Smooth muscle cell (in vitro differentiated cells): ENCODE measurements at regions not wholly inside any gene's neighbourhood (a gene's known extent, or its start where the extent isn't known, plus 50 kb on each side); places are given as distances from the start of the nearest gene placed in this dataset.

Experiments used
- DNase-seq: peaks from one replicate; lab custom pipeline; 2025; ENCODE audit not compliant: unreplicated experiment; lab: John Stamatoyannopoulos, UW
- H2AFZ ChIP-seq: fragments of 200-600 bp; sonication (generic); 2 replicates; pipeline ENCODE4 v1.6.0; 2016; ENCODE audit warnings: antibody characterized with exemption, low read depth, mild to moderate bottlenecking
- H3F3A ChIP-seq: fragments of 200-600 bp; sonication (generic); 2 replicates; pipeline ENCODE4 v1.6.0; 2017; ENCODE audit warnings: antibody characterized with exemption, low read depth
- H3K27ac ChIP-seq: fragments of 200-600 bp; sonication (generic); 2 replicates; pipeline ENCODE4 v1.5.1; 2016; ENCODE audit warnings: low read depth, mild to moderate bottlenecking
- H3K27me3 ChIP-seq: fragments of 200-600 bp; sonication (generic); 2 replicates; pipeline ENCODE4 v1.6.1; 2016; ENCODE audit warnings: low read depth, mild to moderate bottlenecking
- H3K36me3 ChIP-seq: fragments of 200-600 bp; sonication (generic); 2 replicates; pipeline ENCODE4 v1.5.1; 2016; ENCODE audit warnings: low read depth
- H3K4me1 ChIP-seq: fragments of 200-600 bp; sonication (generic); 2 replicates; pipeline ENCODE4 v1.5.1; 2016; ENCODE audit warnings: low read depth
- H3K4me2 ChIP-seq: fragments of 200-600 bp; sonication (generic); 2 replicates; pipeline ENCODE4 v1.6.0; 2016; ENCODE audit warnings: mild to moderate bottlenecking
- H3K4me3 ChIP-seq: fragments of 200-600 bp; sonication (generic); 2 replicates; pipeline ENCODE4 v1.5.1; 2016; ENCODE audit warnings: mild to moderate bottlenecking
- H3K79me2 ChIP-seq: fragments of 200-600 bp; sonication (generic); 2 replicates; pipeline ENCODE4 v1.6.0; 2016; ENCODE audit warnings: low read depth, mild to moderate bottlenecking
- H3K9ac ChIP-seq: fragments of 200-600 bp; sonication (generic); 2 replicates; pipeline ENCODE4 v1.6.0; 2016; ENCODE audit warnings: low read depth
- H3K9me3 ChIP-seq: fragments of 200-600 bp; sonication (generic); replicated peaks from 2 replicates; pipeline ENCODE4 v1.5.1; 2016; ENCODE audit warnings: low read depth
- H4K20me1 ChIP-seq: fragments of 200-600 bp; sonication (generic); 2 replicates; pipeline ENCODE4 v1.6.0; 2016; ENCODE audit warnings: low read depth
- CTCF ChIP-seq: fragments of 200-600 bp; sonication (generic); IDR thresholded peaks from 2 replicates; pipeline ENCODE4 v1.5.1; 2017; ENCODE audit warnings: borderline replicate concordance, mild to moderate bottlenecking, antibody characterized with exemption; ENCODE audit not compliant: insufficient read depth, poor library complexity, severe bottlenecking
- WGBS: methylation state at CpG from one replicate; pipeline ENCODE4 v1.1.7; 2016; ENCODE audit warnings: low lambda C conversion rate; 5-methylcytosine and 5-hydroxymethylcytosine counted together

- Histone ChIP-seq H3K27ac (no peak overlapping the region), H3K79me2 (no peaks in the 10 kb centered on the region), H3K4me1 (no peaks in the 10 kb centered on the region), H3K36me3 (no peaks in the 10 kb centered on the region), H3K9ac (no peak overlapping the region), H3K4me2 (no peak overlapping the region), H3K27me3 (no peaks in the 10 kb centered on the region), H3K9me3 (no peaks in the 10 kb centered on the region), H2AFZ (no peak overlapping the region), H3F3A (no peaks in the 10 kb centered on the region), H3K4me3 (no peak overlapping the region), H4K20me1 (no peaks in the 10 kb centered on the region)
- no peak for DNase-seq
- 98% methylated on average over 2 of the region's 2 CpGs for WGBS
- no peak for TF ChIP-seq CTCF
These were observed 229.1 kb downstream of the GUCY2F start for GRCh38 chrX:109252789-109253188.

- Histone ChIP-seq H3K9me3 (no peaks in the 10 kb centered on the region), H4K20me1 (no peaks in the 10 kb centered on the region), H3K79me2 (no peaks in the 10 kb centered on the region), H3F3A (no peaks in the 10 kb centered on the region), H3K4me3 (no peak overlapping the region), H2AFZ (no peak overlapping the region), H3K27me3 (no peaks in the 10 kb centered on the region), H3K4me1 (no peaks in the 10 kb centered on the region), H3K9ac (no peak overlapping the region), H3K36me3 (no peaks in the 10 kb centered on the region), H3K27ac (no peak overlapping the region), H3K4me2 (no peak overlapping the region)
- no peak for TF ChIP-seq CTCF
- WGBS = 59% methylated on average over 1 of the region's 1 CpG
- DNase-seq = no peak
These were observed 263.1 kb downstream of the GUCY2F start for GRCh38 chrX:109218761-109219160.

DNA sequence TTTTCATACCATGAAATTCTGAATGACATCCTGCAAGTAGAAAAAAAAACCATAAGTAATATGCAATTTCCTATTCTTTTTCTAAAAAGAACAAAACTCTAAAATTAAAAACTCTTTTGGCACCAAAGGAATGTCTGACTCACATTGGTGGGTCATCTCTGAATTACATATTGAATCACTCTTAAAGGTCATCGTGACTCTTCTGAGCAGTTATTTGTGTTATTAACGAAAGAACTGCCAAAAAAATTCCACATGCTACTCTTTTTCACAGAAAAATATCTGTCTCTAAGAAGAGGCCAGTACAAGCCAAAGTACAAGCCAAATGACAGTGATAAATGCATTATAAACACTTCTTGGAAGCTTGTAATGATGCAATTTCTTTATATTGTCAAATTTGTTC is 282.2 kb downstream of the GUCY2F start:
- Histone ChIP-seq H3K4me2 (peak overlapping the region; percentile 49), H3K79me2 (no peaks in the 10 kb centered on the region), H3K27ac (peak overlapping the region; percentile 27), H3F3A (no peaks in the 10 kb centered on the region), H3K36me3 (no peaks in the 10 kb centered on the region), H3K27me3 (no peaks in the 10 kb centered on the region), H2AFZ (peak overlapping the region; percentile 32), H3K4me3 (no peak overlapping the region), H4K20me1 (no peaks in the 10 kb centered on the region), H3K4me1 (no peaks in the 10 kb centered on the region), H3K9me3 (no peaks in the 10 kb centered on the region), H3K9ac (no peak overlapping the region)
- no peak for DNase-seq
- 15% methylated on average over 2 of the region's 2 CpGs for WGBS
- TF ChIP-seq CTCF = no peak

- H4K20me1 ChIP-seq = no peaks in the 10 kb centered on the region
- no peaks in the 10 kb centered on the region for H3K79me2 ChIP-seq
- peaks cover under 1% of the 10 kb centered on the region for H3K4me1 ChIP-seq
- H3F3A ChIP-seq = peaks cover 4% of the 10 kb centered on the region
- TF ChIP-seq CTCF = no peak
- no peaks in the 10 kb centered on the region for H3K36me3 ChIP-seq
- H3K9me3 ChIP-seq = no peaks in the 10 kb centered on the region
- no peak overlapping the region for H3K4me3 ChIP-seq
- WGBS = 23% methylated on average over 1 of the region's 1 CpG
- H3K9ac ChIP-seq = no peak overlapping the region
- H2AFZ ChIP-seq = no peak overlapping the region
- DNase-seq = no peak
- H3K27me3 ChIP-seq = no peaks in the 10 kb centered on the region
- H3K4me2 ChIP-seq = peak overlapping the region; percentile 34
- H3K27ac ChIP-seq = peak overlapping the region; percentile 41
These were observed 291.3 kb downstream of the GUCY2F start for GRCh38 chrX:109190542-109190941.
